ENCODE measurements at regions not wholly inside any gene's neighbourhood (a gene's known extent, or its start where the extent isn't known, plus 50 kb on each side); places are given as distances from the start of the nearest gene placed in this dataset.
"Not testable (repeated sequence)": the region's sequence is repeated elsewhere in the genome, so short reads cannot be mapped to it uniquely, and the experiment has no call there.

GRCh38 chr12:34605955-34606748 is 583.9 kb downstream of the ALG10 start:
- no peak for DNase-seq (ENCODE audit: unreplicated experiment)
- Mint-ChIP-seq H3K4me1 (ENCODE audit: insufficient read depth, unreplicated experiment) (no peaks in the 10 kb centered on the region), H3K27me3 (ENCODE audit: insufficient read depth, unreplicated experiment) (no peaks in the 10 kb centered on the region), H3K4me3 (ENCODE audit: unreplicated experiment) (no peak overlapping the region), H3K9me3 (ENCODE audit: unreplicated experiment) (peaks cover 1% of the 10 kb centered on the region), H3K36me3 (ENCODE audit: insufficient read depth, unreplicated experiment) (no peaks in the 10 kb centered on the region), H3K27ac (ENCODE audit: low read depth, unreplicated experiment) (no peak overlapping the region)
- POLR2A ChIA-PET = no interaction called here
- CTCF ChIA-PET = no interaction called here
- BruUV-seq (replicated peaks) = no TSS peak
- intact Hi-C loops (cut with micrococcal nuclease) = no loop called here
- TF ChIP-seq CTCF (IDR thresholded peaks at IDR 0.05; ENCODE audit: unreplicated experiment) = no peak

- no TSS peak for BruUV-seq (replicated peaks)
- no peaks in the 10 kb centered on the region for H3K4me1 Mint-ChIP-seq (ENCODE audit: insufficient read depth, unreplicated experiment)
- H3K27me3 Mint-ChIP-seq (ENCODE audit: insufficient read depth, unreplicated experiment) = no peaks in the 10 kb centered on the region
- no peak overlapping the region for H3K4me3 Mint-ChIP-seq (ENCODE audit: unreplicated experiment)
- no peak overlapping the region for H3K27ac Mint-ChIP-seq (ENCODE audit: low read depth, unreplicated experiment)
- peaks cover 9% of the 10 kb centered on the region for H3K9me3 Mint-ChIP-seq (ENCODE audit: unreplicated experiment)
- intact Hi-C loops (cut with micrococcal nuclease) = no loop called here
- ChIA-PET POLR2A (no interaction called here), CTCF (no interaction called here)
- TF ChIP-seq CTCF (IDR thresholded peaks at IDR 0.05; ENCODE audit: unreplicated experiment) = no peak
- no peak for DNase-seq (ENCODE audit: unreplicated experiment)
- no peaks in the 10 kb centered on the region for H3K36me3 Mint-ChIP-seq (ENCODE audit: insufficient read depth, unreplicated experiment)
Measured at GRCh38 chr12:34606749-34607519, 584.6 kb downstream of the ALG10 start.

GRCh38 chr12:34607520-34608195 is 585.4 kb downstream of the ALG10 start:
- Mint-ChIP-seq H3K27ac (ENCODE audit: low read depth, unreplicated experiment) (no peak overlapping the region), H3K9me3 (ENCODE audit: unreplicated experiment) (peaks cover 16% of the 10 kb centered on the region), H3K4me1 (ENCODE audit: insufficient read depth, unreplicated experiment) (no peaks in the 10 kb centered on the region), H3K36me3 (ENCODE audit: insufficient read depth, unreplicated experiment) (no peaks in the 10 kb centered on the region), H3K4me3 (ENCODE audit: unreplicated experiment) (no peak overlapping the region), H3K27me3 (ENCODE audit: insufficient read depth, unreplicated experiment) (no peaks in the 10 kb centered on the region)
- DNase-seq (ENCODE audit: unreplicated experiment) = no peak
- BruUV-seq (replicated peaks) = no TSS peak
- intact Hi-C loops (cut with micrococcal nuclease) = no loop called here
- POLR2A ChIA-PET = no interaction called here
- CTCF ChIA-PET = no interaction called here
- TF ChIP-seq CTCF (IDR thresholded peaks at IDR 0.05; ENCODE audit: unreplicated experiment) = no peak

- intact Hi-C loops (cut with micrococcal nuclease); H3K36me3 Mint-ChIP-seq (ENCODE audit: insufficient read depth, unreplicated experiment); H3K4me3 Mint-ChIP-seq (ENCODE audit: unreplicated experiment); DNase-seq (ENCODE audit: unreplicated experiment); H3K27ac Mint-ChIP-seq (ENCODE audit: low read depth, unreplicated experiment); H3K4me1 Mint-ChIP-seq (ENCODE audit: insufficient read depth, unreplicated experiment); BruUV-seq (replicated peaks); H3K27me3 Mint-ChIP-seq (ENCODE audit: insufficient read depth, unreplicated experiment); POLR2A ChIA-PET: not testable (repeated sequence)
- peaks cover 37% of the 10 kb centered on the region for H3K9me3 Mint-ChIP-seq (ENCODE audit: unreplicated experiment)
- CTCF ChIA-PET = interaction anchor here (0.6 to 1.2 kb wide), 3 partner anchors 11 to 67 kb away, joined by 3 read pairs; no protein-coding TSS in a partner anchor
Measured at GRCh38 chr12:34613988-34614387, 591.7 kb downstream of the ALG10 start.

Data from MCF 10A (cell line).